Activated naive CD4-positive, alpha-beta T cell treated with anti-CD3 and anti-CD28 coated beads, Interleukin-2, amount 10 ng/mL, durations not matched to agents 7 days and 5 days (primary cell): ENCODE measurements at regions not wholly inside any gene's neighbourhood (a gene's known extent, or its start where the extent isn't known, plus 50 kb on each side); places are given as distances from the start of the nearest gene placed in this dataset.

Experiments
- CTCF ChIA-PET: fragments of 350-600 bp; sonication (Branson Sonifier 250); formaldehyde crosslinking; loops from one replicate; lab custom pipeline; 2021; ENCODE audit warnings: antibody characterized with exemption; lab: Charles Lee
- DNase-seq: peaks from one replicate; pipeline ENCODE4 v3.0.0-alpha.2; 2020
- H3K27ac Mint-ChIP-seq: one replicate; pipeline ENCODE4 v1.8.0; 2021; ENCODE audit warnings: mild to moderate bottlenecking, moderate library complexity, mixed read lengths
- H3K27me3 Mint-ChIP-seq: one replicate; pipeline ENCODE4 v1.8.0; 2021; ENCODE audit warnings: mild to moderate bottlenecking, mixed read lengths
- H3K36me3 Mint-ChIP-seq: one replicate; pipeline ENCODE4 v1.8.0; 2021; ENCODE audit warnings: mixed read lengths
- H3K4me1 Mint-ChIP-seq: one replicate; pipeline ENCODE4 v1.8.0; 2021; ENCODE audit warnings: mixed read lengths
- H3K4me3 Mint-ChIP-seq: one replicate; pipeline ENCODE4 v1.8.0; 2021; ENCODE audit warnings: mild to moderate bottlenecking, moderate library complexity, mixed read lengths
- H3K9me3 Mint-ChIP-seq: one replicate; pipeline ENCODE4 v1.8.0; 2021; ENCODE audit warnings: mixed read lengths

GRCh38 chr7:17131983-17132655 is 166.3 kb upstream of the AHR start:
- H3K36me3 Mint-ChIP-seq, result peaks cover 18% of the 10 kb centered on the region
- no peaks in the 10 kb centered on the region for H3K27me3 Mint-ChIP-seq
- CTCF ChIA-PET, result interaction anchor here (1.3 kb wide), 1 partner anchor 67 kb away, joined by 3 read pairs; no protein-coding TSS in a partner anchor
- DNase-seq, result no peak
- peaks cover 54% of the 10 kb centered on the region for H3K4me1 Mint-ChIP-seq
- peaks cover 16% of the 10 kb centered on the region for H3K9me3 Mint-ChIP-seq
- no peak overlapping the region for H3K27ac Mint-ChIP-seq
- H3K4me3 Mint-ChIP-seq, result no peak overlapping the region

GRCh38 chr7:17132726-17133125 is 165.7 kb upstream of the AHR start:
- Mint-ChIP-seq H3K9me3 (peaks cover 16% of the 10 kb centered on the region), H3K4me3 (no peak overlapping the region), H3K36me3 (peaks cover 19% of the 10 kb centered on the region), H3K27me3 (no peaks in the 10 kb centered on the region), H3K4me1 (peaks cover 59% of the 10 kb centered on the region), H3K27ac (no peak overlapping the region)
- CTCF ChIA-PET, result no interaction called here
- DNase-seq, result no peak

- Mint-ChIP-seq H3K4me1 (peaks cover 69% of the 10 kb centered on the region), H3K4me3 (no peak overlapping the region), H3K36me3 (peaks cover 22% of the 10 kb centered on the region), H3K27ac (no peak overlapping the region), H3K27me3 (no peaks in the 10 kb centered on the region), H3K9me3 (peaks cover 12% of the 10 kb centered on the region)
- CTCF ChIA-PET, result interaction anchor here (1.7 kb wide), 1 partner anchor 168 kb away, joined by 3 read pairs; no protein-coding TSS in a partner anchor
- no peak for DNase-seq
These were observed 164.5 kb upstream of the AHR start for GRCh38 chr7:17133977-17134376.

- CTCF ChIA-PET, result interaction anchor here (1.7 kb wide), 1 partner anchor 168 kb away, joined by 3 read pairs; no protein-coding TSS in a partner anchor
- Mint-ChIP-seq H3K27ac (peak overlapping the region; percentile 79), H3K9me3 (peaks cover 12% of the 10 kb centered on the region), H3K4me3 (no peak overlapping the region), H3K36me3 (peaks cover 22% of the 10 kb centered on the region), H3K4me1 (peaks cover 74% of the 10 kb centered on the region), H3K27me3 (no peaks in the 10 kb centered on the region)
- DNase-seq, result no peak
These were observed 163.7 kb upstream of the AHR start for GRCh38 chr7:17134786-17135185.

GRCh38 chr7:17136126-17136525 is 162.3 kb upstream of the AHR start:
- H3K4me1 Mint-ChIP-seq, result peaks cover 73% of the 10 kb centered on the region
- CTCF ChIA-PET, result no interaction called here
- H3K27ac Mint-ChIP-seq, result no peak overlapping the region
- peaks cover 23% of the 10 kb centered on the region for H3K36me3 Mint-ChIP-seq
- H3K9me3 Mint-ChIP-seq, result peaks cover 12% of the 10 kb centered on the region
- no peak for DNase-seq
- no peaks in the 10 kb centered on the region for H3K27me3 Mint-ChIP-seq
- no peak overlapping the region for H3K4me3 Mint-ChIP-seq

GRCh38 chr7:17139081-17139480 is 159.4 kb upstream of the AHR start:
- DNase-seq, result no peak
- CTCF ChIA-PET, result no interaction called here
- Mint-ChIP-seq H3K36me3 (peaks cover 22% of the 10 kb centered on the region), H3K4me3 (peak overlapping the region; percentile 48), H3K9me3 (peaks cover 10% of the 10 kb centered on the region), H3K27me3 (no peaks in the 10 kb centered on the region), H3K4me1 (peaks cover 88% of the 10 kb centered on the region), H3K27ac (peak overlapping the region; percentile 95)

GRCh38 chr7:17140406-17140805 is 158.0 kb upstream of the AHR start:
- Mint-ChIP-seq H3K27ac (peak overlapping the region; percentile 95), H3K4me3 (no peak overlapping the region), H3K4me1 (peaks cover 88% of the 10 kb centered on the region), H3K36me3 (peaks cover 16% of the 10 kb centered on the region), H3K9me3 (peaks cover 5% of the 10 kb centered on the region), H3K27me3 (no peaks in the 10 kb centered on the region)
- DNase-seq, result no peak
- CTCF ChIA-PET, result interaction anchor here (0.9 to 1.7 kb wide), 3 partner anchors 10 to 91 kb away, joined by 3 to 5 read pairs (median 4); no protein-coding TSS in a partner anchor

GRCh38 chr7:17142831-17143541 is 155.5 kb upstream of the AHR start:
- Mint-ChIP-seq H3K9me3 (no peaks in the 10 kb centered on the region), H3K27me3 (no peaks in the 10 kb centered on the region), H3K36me3 (peaks cover 8% of the 10 kb centered on the region), H3K4me3 (peak overlapping the region; percentile 55), H3K27ac (peak overlapping the region; percentile 81), H3K4me1 (peaks cover 70% of the 10 kb centered on the region)
- no peak for DNase-seq
- CTCF ChIA-PET, result interaction anchor here (1.3 kb wide), 1 partner anchor 160 kb away, joined by 4 read pairs; no protein-coding TSS in a partner anchor

GRCh38 chr7:17144322-17144721 is 154.1 kb upstream of the AHR start:
- Mint-ChIP-seq H3K4me3 (no peak overlapping the region), H3K9me3 (no peaks in the 10 kb centered on the region), H3K4me1 (peaks cover 58% of the 10 kb centered on the region), H3K36me3 (peaks cover 6% of the 10 kb centered on the region), H3K27ac (peak overlapping the region; percentile 80), H3K27me3 (no peaks in the 10 kb centered on the region)
- peak; percentile 64 for DNase-seq
- CTCF ChIA-PET, result interaction anchor here (0.6 to 1.3 kb wide), 4 partner anchors 15 to 158 kb away, joined by 3 to 5 read pairs (median 4); no protein-coding TSS in a partner anchor

- no peaks in the 10 kb centered on the region for H3K9me3 Mint-ChIP-seq
- no peak overlapping the region for H3K27ac Mint-ChIP-seq
- H3K27me3 Mint-ChIP-seq, result no peaks in the 10 kb centered on the region
- DNase-seq, result no peak
- no peak overlapping the region for H3K4me3 Mint-ChIP-seq
- H3K36me3 Mint-ChIP-seq, result peaks cover 6% of the 10 kb centered on the region
- CTCF ChIA-PET, result no interaction called here
- peaks cover 48% of the 10 kb centered on the region for H3K4me1 Mint-ChIP-seq
These were observed 151.8 kb upstream of the AHR start for GRCh38 chr7:17146621-17147020.

- CTCF ChIA-PET, result no interaction called here
- peaks cover 45% of the 10 kb centered on the region for H3K4me1 Mint-ChIP-seq
- H3K27ac Mint-ChIP-seq, result no peak overlapping the region
- no peaks in the 10 kb centered on the region for H3K9me3 Mint-ChIP-seq
- no peak overlapping the region for H3K4me3 Mint-ChIP-seq
- H3K27me3 Mint-ChIP-seq, result no peaks in the 10 kb centered on the region
- DNase-seq, result no peak
- H3K36me3 Mint-ChIP-seq, result peaks cover 6% of the 10 kb centered on the region
These were observed 151.0 kb upstream of the AHR start for GRCh38 chr7:17147409-17147808.

- Mint-ChIP-seq H3K27me3 (no peaks in the 10 kb centered on the region), H3K27ac (no peak overlapping the region), H3K36me3 (peaks cover 6% of the 10 kb centered on the region), H3K9me3 (peaks cover 4% of the 10 kb centered on the region), H3K4me3 (no peak overlapping the region), H3K4me1 (peaks cover 35% of the 10 kb centered on the region)
- CTCF ChIA-PET, result interaction anchor here (1.3 kb wide), 1 partner anchor 10 kb away, joined by 4 read pairs; no protein-coding TSS in a partner anchor
- no peak for DNase-seq
These were observed 148.4 kb upstream of the AHR start for GRCh38 chr7:17150018-17150417.

- Mint-ChIP-seq H3K4me3 (no peak overlapping the region), H3K36me3 (peaks cover 7% of the 10 kb centered on the region), H3K27me3 (no peaks in the 10 kb centered on the region), H3K4me1 (peaks cover 34% of the 10 kb centered on the region), H3K9me3 (peaks cover 6% of the 10 kb centered on the region), H3K27ac (no peak overlapping the region)
- DNase-seq, result no peak
- CTCF ChIA-PET, result interaction anchor here (1.0 kb wide), 1 partner anchor 7 kb away, joined by 3 read pairs; no protein-coding TSS in a partner anchor
These were observed 145.7 kb upstream of the AHR start for GRCh38 chr7:17152721-17153120.

- H3K27me3 Mint-ChIP-seq, result no peaks in the 10 kb centered on the region
- CTCF ChIA-PET, result interaction anchor here (1.0 kb wide), 1 partner anchor 8 kb away, joined by 3 read pairs; no protein-coding TSS in a partner anchor
- peaks cover 11% of the 10 kb centered on the region for H3K9me3 Mint-ChIP-seq
- no peak for DNase-seq
- H3K4me3 Mint-ChIP-seq, result no peak overlapping the region
- peaks cover 42% of the 10 kb centered on the region for H3K4me1 Mint-ChIP-seq
- H3K27ac Mint-ChIP-seq, result no peak overlapping the region
- peaks cover 12% of the 10 kb centered on the region for H3K36me3 Mint-ChIP-seq
These were observed 144.9 kb upstream of the AHR start for GRCh38 chr7:17153536-17153935.
